IMR-90 (cell line): ENCODE measurements at regions not wholly inside any gene's neighbourhood (a gene's known extent, or its start where the extent isn't known, plus 50 kb on each side); places are given as distances from the start of the nearest gene placed in this dataset.
A peak's percentile ranks its signal among the peaks of the same experiment; 100 is the strongest.

Experiments
- ATAC-seq: fragments of 200-7000 bp; cut with Tn5 transposase; 2 replicates; pipeline ENCODE4 v1.9.1; 2020; ENCODE audit warnings: low read depth, mild to moderate bottlenecking, moderate library complexity
- BruUV-seq: library from RNA; stranded (reverse); fragments of 400-500 nt; replicated peaks from 2 replicates; lab custom pipeline; 2021; lab: Mats Ljungman, UMichigan
- CTCF ChIA-PET: fragments of 300-600 bp; formaldehyde crosslinking; extraction: SDS; loops from one replicate; lab custom pipeline; 2021; ENCODE audit warnings: antibody characterized with exemption; lab: Yijun Ruan, JAX
- POLR2A ChIA-PET: fragments of 300-600 bp; sonication (Branson Sonifier 250); formaldehyde crosslinking; loops from one replicate; lab custom pipeline; 2022; ENCODE audit warnings: antibody characterized with exemption; ENCODE audit not compliant: unreplicated experiment; lab: Charles Lee
- DNase-seq: peaks from one replicate; pipeline ENCODE4 v3.0.0; 2013
- H2AFZ ChIP-seq: replicated peaks from 2 replicates; pipeline ENCODE3; 2013; ENCODE audit warnings: low read length, mild to moderate bottlenecking; ENCODE audit not compliant: poor library complexity
- H2AK5ac ChIP-seq: 2 replicates; pipeline ENCODE4 v1.6.1; 2013; ENCODE audit warnings: low read depth, low read length, inconsistent platforms
- H2AK9ac ChIP-seq: replicated peaks from 2 replicates; pipeline ENCODE3; 2013; ENCODE audit warnings: mild to moderate bottlenecking, low read depth, low read length, moderate library complexity; ENCODE audit not compliant: poor library complexity
- H2BK120ac ChIP-seq: 2 replicates; pipeline ENCODE4 v1.6.1; 2013; ENCODE audit warnings: low read depth, low read length, inconsistent platforms
- H2BK15ac ChIP-seq: 3 replicates; pipeline ENCODE4 v1.6.1; 2013; ENCODE audit warnings: low read depth, low read length, inconsistent platforms
- H2BK20ac ChIP-seq: 2 replicates; pipeline ENCODE4 v1.6.1; 2013; ENCODE audit warnings: low read depth, mild to moderate bottlenecking, inconsistent platforms, low read length, moderate library complexity
- H2BK5ac ChIP-seq: 2 replicates; pipeline ENCODE4 v1.6.1; 2013; ENCODE audit warnings: mild to moderate bottlenecking, low read depth, low read length, inconsistent platforms; ENCODE audit not compliant: poor library complexity, severe bottlenecking
- H3K14ac ChIP-seq: replicated peaks from 2 replicates; pipeline ENCODE4 v1.6.1; 2013; ENCODE audit warnings: low read depth, low read length, inconsistent platforms
- H3K18ac ChIP-seq: 2 replicates; pipeline ENCODE4 v1.6.1; 2013; ENCODE audit warnings: low read depth, low read length, control low read depth
- H3K23ac ChIP-seq: 2 replicates; pipeline ENCODE4 v1.6.1; 2013; ENCODE audit warnings: low read depth, low read length, inconsistent platforms
- H3K27ac ChIP-seq: 2 replicates; pipeline ENCODE4 v1.5.1; 2013; ENCODE audit warnings: mild to moderate bottlenecking, control low read depth, low read length; ENCODE audit not compliant: insufficient read depth
- H3K27me3 ChIP-seq: 2 replicates; pipeline ENCODE4 v1.6.1; 2013; ENCODE audit warnings: low read length; ENCODE audit not compliant: control insufficient read depth, insufficient read depth
- H3K36me3 ChIP-seq: 2 replicates; pipeline ENCODE4 v1.6.1; 2013; ENCODE audit warnings: low read length, mixed read lengths; ENCODE audit not compliant: control insufficient read depth, insufficient read depth
- H3K4ac ChIP-seq: 2 replicates; pipeline ENCODE4 v1.6.1; 2013; ENCODE audit warnings: low read depth, low read length, inconsistent platforms
- H3K4me1 ChIP-seq: 2 replicates; pipeline ENCODE4 v1.6.1; 2013; ENCODE audit warnings: low read length, mixed read lengths; ENCODE audit not compliant: control insufficient read depth, insufficient read depth
- H3K4me2 ChIP-seq: 2 replicates; pipeline ENCODE4 v1.6.1; 2013; ENCODE audit warnings: low read depth, mild to moderate bottlenecking, control low read depth, low read length, moderate library complexity
- H3K4me3 ChIP-seq: 2 replicates; pipeline ENCODE4 v1.5.1; 2013; ENCODE audit warnings: low read depth, mild to moderate bottlenecking, control low read depth, low read length, moderate library complexity; ENCODE audit not compliant: insufficient read depth
- H3K56ac ChIP-seq: 2 replicates; pipeline ENCODE4 v1.6.1; 2013; ENCODE audit warnings: low read length, inconsistent platforms; ENCODE audit not compliant: insufficient read depth; ENCODE audit errors: extremely low read depth
- H3K79me1 ChIP-seq, 2 experiments: 2 replicates each; pipeline ENCODE4 v1.6.1; 2013; ENCODE audit warnings: low read length in 2 of 2, inconsistent platforms in 1 of 2, low read depth in 1 of 2
- H3K9ac ChIP-seq: 2 replicates; pipeline ENCODE4 v1.6.1; 2013; ENCODE audit warnings: low read depth, low read length, control low read depth
- H3K9me1 ChIP-seq: 2 replicates; pipeline ENCODE4 v1.6.1; 2013; ENCODE audit warnings: low read length, inconsistent platforms; ENCODE audit not compliant: insufficient read depth
- H3K9me3 ChIP-seq: 2 replicates; pipeline ENCODE4 v1.6.1; 2013; ENCODE audit warnings: low read length; ENCODE audit not compliant: control insufficient read depth, insufficient read depth
- H4K20me1 ChIP-seq: 2 replicates; pipeline ENCODE4 v1.6.1; 2013; ENCODE audit warnings: low read length, inconsistent platforms; ENCODE audit not compliant: insufficient read depth
- H4K5ac ChIP-seq: 2 replicates; pipeline ENCODE4 v1.6.1; 2013; ENCODE audit warnings: mild to moderate bottlenecking, low read depth, low read length, control low read depth
- H4K8ac ChIP-seq, 2 experiments: 2 replicates each; pipeline ENCODE4 v1.6.1; 2013; ENCODE audit warnings: low read depth in 2 of 2, low read length in 2 of 2, control low read depth in 1 of 2, inconsistent platforms in 1 of 2
- H4K91ac ChIP-seq: 2 replicates; pipeline ENCODE4 v1.6.1; 2013; ENCODE audit warnings: low read depth, low read length, inconsistent platforms; ENCODE audit not compliant: insufficient read depth
- BHLHE40 ChIP-seq: fragments of 150-350 bp; IDR thresholded peaks from 2 replicates; pipeline ENCODE4 v1.6.1; 2016; ENCODE audit warnings: mild to moderate bottlenecking, low read depth, low read length
- CHD1 ChIP-seq: IDR thresholded peaks from 2 replicates; pipeline ENCODE4 v1.6.1; 2012; ENCODE audit warnings: low read depth, low read length, improper control_type of control experiment
- FOS ChIP-seq: fragments of 150-350 bp; IDR thresholded peaks from 2 replicates; pipeline ENCODE4 v1.6.1; 2016; ENCODE audit warnings: low read depth, low read length
- RAD21 ChIP-seq: IDR thresholded peaks from 2 replicates; pipeline ENCODE4 v1.6.1; 2012; ENCODE audit warnings: low read length, improper control_type of control experiment
- RFX5 ChIP-seq: IDR thresholded peaks from 2 replicates; pipeline ENCODE4 v1.8.0; 2012; ENCODE audit warnings: low read depth, mild to moderate bottlenecking, low read length, moderate library complexity
- SMC3 ChIP-seq: fragments of 150-350 bp; IDR thresholded peaks from 2 replicates; pipeline ENCODE4 v1.6.1; 2016; ENCODE audit warnings: low read depth, mild to moderate bottlenecking, antibody characterized with exemption, low read length, moderate library complexity
- WGBS, 2 experiments: methylation state at CpG; one replicate each; pipeline versions ENCODE4 v1.1.5 to v1.1.7; 2013; ENCODE audit warnings: missing lambda C conversion rate in 2 of 2; ENCODE audit not compliant: insufficient read length in 1 of 2; ENCODE audit errors: extremely low coverage in 2 of 2; 5-methylcytosine and 5-hydroxymethylcytosine counted together
- dilution Hi-C: fragments of 300-500 bp; cut with HindIII; formaldehyde crosslinking; loops from one replicate; pipeline ENCODE4 v1.14.3; 2018; ENCODE audit warnings: low sequenced_read_pairs; ENCODE audit not compliant: unreplicated experiment
- in situ Hi-C: fragments of 300-500 bp; cut with MboI; formaldehyde crosslinking; loops from 3 replicates; pipeline ENCODE4 v1.14.3; 2019; ENCODE audit warnings: low sequenced_read_pairs, inconsistent platforms, mixed read lengths
- intact Hi-C: fragments of 100-400 bp; cut with micrococcal nuclease; formaldehyde crosslinking; loops from 2 replicates; pipeline ENCODE4 v1.10.0; 2022
- TF ChIP-seq, protein P1 (sequence below): conservative IDR thresholded peaks from 2 replicates; pipeline ENCODE4 v1.5.1; 2012; ENCODE audit warnings: mild to moderate bottlenecking, low read depth, low read length, improper control_type of control experiment
- TF ChIP-seq, protein P2 (sequence below): fragments of 150-350 bp; IDR thresholded peaks from 2 replicates; pipeline ENCODE4 v1.6.1; 2017; ENCODE audit warnings: mild to moderate bottlenecking, antibody characterized with exemption, low read length, low read depth

DNA sequence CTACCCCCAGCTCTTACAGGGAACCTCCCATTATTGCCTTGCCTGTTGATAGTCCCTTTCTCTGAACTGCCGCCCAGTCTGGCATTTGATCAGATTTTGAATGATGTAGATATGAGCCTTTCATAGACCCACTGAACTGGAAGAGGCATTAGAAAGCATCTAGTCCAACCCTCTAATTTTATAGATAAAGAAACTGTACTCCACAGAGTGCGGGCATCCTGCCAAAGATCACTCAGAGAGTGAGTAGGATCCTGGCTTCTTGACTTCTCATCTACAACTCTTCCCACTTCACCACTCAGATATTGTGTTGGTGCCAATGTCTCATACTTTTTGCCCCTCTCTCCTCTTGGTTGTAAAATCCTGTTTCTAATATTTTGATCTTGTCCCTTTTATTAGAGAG, 179.2 kb upstream of the BMP2 start (continued):
- TF ChIP-seq BHLHE40 (no peak), FOS (no peak), CHD1 (no peak), RFX5 (no peak), RAD21 (no peak)

DNA sequence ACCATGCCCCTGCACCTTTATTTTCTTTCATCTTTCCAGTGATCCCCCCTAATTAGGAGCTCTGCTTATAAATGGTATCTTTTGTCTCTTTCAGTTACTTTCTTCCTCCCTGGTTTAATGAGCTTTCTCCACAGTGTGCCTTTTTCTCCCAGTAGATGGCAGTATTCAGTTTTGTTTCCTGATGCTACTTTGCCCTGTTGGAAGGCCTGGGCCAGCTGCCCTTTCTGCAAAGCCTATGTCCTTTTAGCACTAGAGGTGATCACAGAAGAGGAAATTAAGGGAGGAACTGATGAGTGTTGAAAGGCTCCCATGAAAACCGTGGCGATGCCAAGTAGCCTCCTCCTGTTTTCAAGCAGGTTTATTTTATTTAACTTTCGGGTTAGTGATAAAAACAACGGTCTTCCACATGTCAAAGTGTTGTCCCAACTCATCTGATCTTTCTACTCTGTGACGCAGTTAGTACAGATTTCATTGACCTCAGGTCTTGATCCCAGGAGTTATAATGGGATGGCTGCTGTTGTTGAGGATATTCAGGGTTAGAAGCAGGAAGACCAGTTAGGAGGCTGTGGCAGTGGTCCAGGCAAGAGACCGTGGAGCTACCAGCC, 184.2 kb upstream of the BMP2 start:
- H3K14ac ChIP-seq, result 0 out of 2 replicates have a peak overlapping the region, but pooled peaks have one; percentile 24
- H4K8ac ChIP-seq, result peak overlapping the region in 1 of 2 experiments; percentile 54; a peak in 3 of 4 replicates
- in situ Hi-C loops (no loop called here), dilution Hi-C loops (no loop called here), intact Hi-C loops (loop anchor here (1.0 to 5.0 kb wide), 4 partner anchors 53 to 704 kb away; no protein-coding TSS in a partner anchor)
- no CpG with 5 or more reads among the region's 6 CpGs for WGBS, 2 experiments
- H3K56ac ChIP-seq, result no peak overlapping the region
- no peak overlapping the region for H3K4me2 ChIP-seq
- no peaks in the 10 kb centered on the region for H4K20me1 ChIP-seq
- ChIA-PET CTCF (interaction anchor here (1.0 to 1.5 kb wide), 5 partner anchors 10 to 240 kb away, joined by 3 to 6 read pairs (median 3); no protein-coding TSS in a partner anchor), POLR2A (no interaction called here)
- no TSS peak for BruUV-seq
- H3K23ac ChIP-seq, result no peak overlapping the region
- H3K4me3 ChIP-seq, result no peak overlapping the region
- H3K9me3 ChIP-seq, result no peaks in the 10 kb centered on the region
- no peaks in the 10 kb centered on the region for H3K9me1 ChIP-seq
- no peak overlapping the region for H2BK5ac ChIP-seq
- no peak overlapping the region for H3K9ac ChIP-seq
- TF ChIP-seq, protein P1, sequence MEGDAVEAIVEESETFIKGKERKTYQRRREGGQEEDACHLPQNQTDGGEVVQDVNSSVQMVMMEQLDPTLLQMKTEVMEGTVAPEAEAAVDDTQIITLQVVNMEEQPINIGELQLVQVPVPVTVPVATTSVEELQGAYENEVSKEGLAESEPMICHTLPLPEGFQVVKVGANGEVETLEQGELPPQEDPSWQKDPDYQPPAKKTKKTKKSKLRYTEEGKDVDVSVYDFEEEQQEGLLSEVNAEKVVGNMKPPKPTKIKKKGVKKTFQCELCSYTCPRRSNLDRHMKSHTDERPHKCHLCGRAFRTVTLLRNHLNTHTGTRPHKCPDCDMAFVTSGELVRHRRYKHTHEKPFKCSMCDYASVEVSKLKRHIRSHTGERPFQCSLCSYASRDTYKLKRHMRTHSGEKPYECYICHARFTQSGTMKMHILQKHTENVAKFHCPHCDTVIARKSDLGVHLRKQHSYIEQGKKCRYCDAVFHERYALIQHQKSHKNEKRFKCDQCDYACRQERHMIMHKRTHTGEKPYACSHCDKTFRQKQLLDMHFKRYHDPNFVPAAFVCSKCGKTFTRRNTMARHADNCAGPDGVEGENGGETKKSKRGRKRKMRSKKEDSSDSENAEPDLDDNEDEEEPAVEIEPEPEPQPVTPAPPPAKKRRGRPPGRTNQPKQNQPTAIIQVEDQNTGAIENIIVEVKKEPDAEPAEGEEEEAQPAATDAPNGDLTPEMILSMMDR, result peak; percentile 71
- TF ChIP-seq RAD21 (peak; percentile 68), SMC3 (peak; percentile 60)
- TF ChIP-seq, protein P2, sequence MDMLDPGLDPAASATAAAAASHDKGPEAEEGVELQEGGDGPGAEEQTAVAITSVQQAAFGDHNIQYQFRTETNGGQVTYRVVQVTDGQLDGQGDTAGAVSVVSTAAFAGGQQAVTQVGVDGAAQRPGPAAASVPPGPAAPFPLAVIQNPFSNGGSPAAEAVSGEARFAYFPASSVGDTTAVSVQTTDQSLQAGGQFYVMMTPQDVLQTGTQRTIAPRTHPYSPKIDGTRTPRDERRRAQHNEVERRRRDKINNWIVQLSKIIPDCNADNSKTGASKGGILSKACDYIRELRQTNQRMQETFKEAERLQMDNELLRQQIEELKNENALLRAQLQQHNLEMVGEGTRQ, result no peak
- no peaks in the 10 kb centered on the region for H3K27me3 ChIP-seq
- H3K18ac ChIP-seq, result no peak overlapping the region
- H2BK120ac ChIP-seq, result peak overlapping the region; percentile 85
- H3K36me3 ChIP-seq, result no peaks in the 10 kb centered on the region
- H2AFZ ChIP-seq, result no peak overlapping the region
- no peaks in the 10 kb centered on the region for H3K79me1 ChIP-seq
- H3K4ac ChIP-seq, result peak overlapping the region; percentile 37
- peak overlapping the region; percentile 12 for H2AK9ac ChIP-seq
- DNase-seq (peak; percentile 55), ATAC-seq (peak; percentile 93)
- H4K91ac ChIP-seq, result peak overlapping the region; percentile 31; the same call in 1 of the 2 replicates
- peak overlapping the region; percentile 12; the same call in 1 of the 3 replicates for H2BK15ac ChIP-seq
- peaks cover 6% of the 10 kb centered on the region for H3K4me1 ChIP-seq
- peak overlapping the region; percentile 49 for H2AK5ac ChIP-seq
- no peak overlapping the region for H4K5ac ChIP-seq
- no peak overlapping the region for H3K27ac ChIP-seq
- peak overlapping the region; percentile 86 for H2BK20ac ChIP-seq
